ENCODE measurements at regions not wholly inside any gene's neighbourhood (a gene's known extent, or its start where the extent isn't known, plus 50 kb on each side); places are given as distances from the start of the nearest gene placed in this dataset.

- H3K27ac ChIP-seq: no peak overlapping the region
- CTCF ChIA-PET: interaction anchor here (0.8 kb wide), 1 partner anchor 263 kb away, joined by 3 read pairs; no protein-coding TSS in a partner anchor
- POLR2A ChIA-PET (ENCODE audit: low non-redundant PET): no interaction called here
- DNase-seq (ENCODE audit: low spot score): no peak
- TF ChIP-seq CTCF (conservative IDR thresholded peaks at IDR 0.05; ENCODE audit: low read depth): no peak
Observed at GRCh38 chr18:71018816-71019215, 730.0 kb downstream of the SOCS6 start.

- ChIA-PET CTCF (no interaction called here), POLR2A (ENCODE audit: low non-redundant PET) (no interaction called here)
- H3K27ac ChIP-seq: no peak overlapping the region
- DNase-seq (ENCODE audit: low spot score): no peak
- TF ChIP-seq CTCF (conservative IDR thresholded peaks at IDR 0.05; ENCODE audit: low read depth): no peak
Observed at GRCh38 chr18:71012789-71013188, 723.9 kb downstream of the SOCS6 start.

GRCh38 chr18:71011389-71011788, 722.5 kb downstream of the SOCS6 start:
- DNase-seq (ENCODE audit: low spot score): no peak
- no peak overlapping the region for H3K27ac ChIP-seq
- ChIA-PET POLR2A (ENCODE audit: low non-redundant PET) (no interaction called here), CTCF (no interaction called here)
- no peak for TF ChIP-seq CTCF (conservative IDR thresholded peaks at IDR 0.05; ENCODE audit: low read depth)

GRCh38 chr18:71008257-71008656, 719.4 kb downstream of the SOCS6 start:
- no peak for TF ChIP-seq CTCF (conservative IDR thresholded peaks at IDR 0.05; ENCODE audit: low read depth)
- no peak overlapping the region for H3K27ac ChIP-seq
- CTCF ChIA-PET: no interaction called here
- POLR2A ChIA-PET (ENCODE audit: low non-redundant PET): no interaction called here
- no peak for DNase-seq (ENCODE audit: low spot score)

- no peak overlapping the region for H3K27ac ChIP-seq
- DNase-seq (ENCODE audit: low spot score): no peak
- CTCF ChIA-PET: no interaction called here
- no peak for TF ChIP-seq CTCF (conservative IDR thresholded peaks at IDR 0.05; ENCODE audit: low read depth)
- POLR2A ChIA-PET (ENCODE audit: low non-redundant PET): no interaction called here
Observed at GRCh38 chr18:71001597-71001996, 712.8 kb downstream of the SOCS6 start.

- no peak for DNase-seq (ENCODE audit: low spot score)
- TF ChIP-seq CTCF (conservative IDR thresholded peaks at IDR 0.05; ENCODE audit: low read depth): no peak
- no peak overlapping the region for H3K27ac ChIP-seq
- POLR2A ChIA-PET (ENCODE audit: low non-redundant PET): no interaction called here
- CTCF ChIA-PET: no interaction called here
Observed at GRCh38 chr18:70998490-70998889, 709.6 kb downstream of the SOCS6 start.

GRCh38 chr18:70994116-70994515, 705.3 kb downstream of the SOCS6 start:
- TF ChIP-seq CTCF (conservative IDR thresholded peaks at IDR 0.05; ENCODE audit: low read depth): no peak
- no peak for DNase-seq (ENCODE audit: low spot score)
- H3K27ac ChIP-seq: no peak overlapping the region
- CTCF ChIA-PET: no interaction called here
- POLR2A ChIA-PET (ENCODE audit: low non-redundant PET): no interaction called here
